Neural cell (in vitro differentiated cells): ENCODE measurements at regions not wholly inside any gene's neighbourhood (a gene's known extent, or its start where the extent isn't known, plus 50 kb on each side); places are given as distances from the start of the nearest gene placed in this dataset.

ENCODE experiments used
- CTCF ChIP-seq: fragments of 450-650 bp; IDR thresholded peaks from 2 replicates; pipeline ENCODE4 v1.5.1; 2014; ENCODE audit warnings: antibody characterized with exemption, mild to moderate bottlenecking, moderate library complexity; ENCODE audit not compliant: poor library complexity, severe bottlenecking
- EP300 ChIP-seq: fragments of 450-650 bp; conservative IDR thresholded peaks from 2 replicates; pipeline ENCODE4 v1.6.1; 2014; ENCODE audit warnings: antibody characterized with exemption, mild to moderate bottlenecking, moderate library complexity; ENCODE audit not compliant: poor library complexity, severe bottlenecking
- EZH2 ChIP-seq: fragments of 200-600, 300-800 bp; shearing (Covaris generic), sonication (generic); IDR thresholded peaks from 2 replicates; pipeline ENCODE4 v1.6.1; 2014; ENCODE audit warnings: antibody characterized with exemption, low read length, borderline replicate concordance, mild to moderate bottlenecking; ENCODE audit not compliant: insufficient read depth, poor library complexity, severe bottlenecking
- POLR2AphosphoS5 ChIP-seq: IDR thresholded peaks from 2 replicates; pipeline ENCODE4 v1.6.1; 2012
- SMC3 ChIP-seq: fragments of 450-650 bp; conservative IDR thresholded peaks from 2 replicates; pipeline ENCODE4 v1.6.1; 2014; ENCODE audit warnings: antibody characterized with exemption, mild to moderate bottlenecking, moderate library complexity; ENCODE audit not compliant: poor library complexity
- TAF1 ChIP-seq: IDR thresholded peaks from 2 replicates; pipeline ENCODE4 v1.6.1; 2012; ENCODE audit warnings: low read depth

- no peak for TF ChIP-seq EZH2
- TF ChIP-seq CTCF = no peak
- TF ChIP-seq EP300 = no peak
- no peak for TF ChIP-seq SMC3
- no peak for TF ChIP-seq POLR2AphosphoS5
- no peak for TF ChIP-seq TAF1
These were observed 88.4 kb downstream of the CCDC71L start for GRCh38 chr7:106572394-106573124.
